ENCODE measurements at regions not wholly inside any gene's neighbourhood (a gene's known extent, or its start where the extent isn't known, plus 50 kb on each side); places are given as distances from the start of the nearest gene placed in this dataset.

- Mint-ChIP-seq H3K4me3 (no peak overlapping the region), H3K27ac (no peak overlapping the region), H3K36me3 (no peaks in the 10 kb centered on the region), H3K9me3 (no peaks in the 10 kb centered on the region), H3K4me1 (ENCODE audit: unreplicated experiment) (no peaks in the 10 kb centered on the region), H3K27me3 (no peaks in the 10 kb centered on the region)
- DNase-seq (ENCODE audit: extremely low spot score, unreplicated experiment) = no peak
- TF ChIP-seq CTCF (conservative IDR thresholded peaks at IDR 0.05) = no peak
These were observed 279.2 kb upstream of the PRR20A start for GRCh38 chr13:56861476-56861875.

- no peak for TF ChIP-seq CTCF (conservative IDR thresholded peaks at IDR 0.05)
- Mint-ChIP-seq H3K27ac (no peak overlapping the region), H3K27me3 (no peaks in the 10 kb centered on the region), H3K36me3 (no peaks in the 10 kb centered on the region), H3K4me1 (ENCODE audit: unreplicated experiment) (no peaks in the 10 kb centered on the region), H3K4me3 (no peak overlapping the region), H3K9me3 (no peaks in the 10 kb centered on the region)
- DNase-seq (ENCODE audit: extremely low spot score, unreplicated experiment) = no peak
These were observed 276.3 kb upstream of the PRR20A start for GRCh38 chr13:56864451-56864850.

GRCh38 chr13:56865416-56865815 is 275.3 kb upstream of the PRR20A start:
- no peaks in the 10 kb centered on the region for H3K9me3 Mint-ChIP-seq
- H3K27ac Mint-ChIP-seq = no peak overlapping the region
- TF ChIP-seq CTCF (conservative IDR thresholded peaks at IDR 0.05) = no peak
- no peak for DNase-seq (ENCODE audit: extremely low spot score, unreplicated experiment)
- no peak overlapping the region for H3K4me3 Mint-ChIP-seq
- no peaks in the 10 kb centered on the region for H3K36me3 Mint-ChIP-seq
- H3K27me3 Mint-ChIP-seq = no peaks in the 10 kb centered on the region
- H3K4me1 Mint-ChIP-seq (ENCODE audit: unreplicated experiment) = no peaks in the 10 kb centered on the region

GRCh38 chr13:56869671-56870070 is 271.0 kb upstream of the PRR20A start:
- Mint-ChIP-seq H3K4me3 (no peak overlapping the region), H3K4me1 (ENCODE audit: unreplicated experiment) (no peaks in the 10 kb centered on the region), H3K36me3 (no peaks in the 10 kb centered on the region), H3K27me3 (no peaks in the 10 kb centered on the region), H3K9me3 (no peaks in the 10 kb centered on the region), H3K27ac (no peak overlapping the region)
- no peak for TF ChIP-seq CTCF (conservative IDR thresholded peaks at IDR 0.05)
- no peak for DNase-seq (ENCODE audit: extremely low spot score, unreplicated experiment)

GRCh38 chr13:56886398-56886797 is 254.3 kb upstream of the PRR20A start:
- H3K36me3 Mint-ChIP-seq = no peaks in the 10 kb centered on the region
- H3K9me3 Mint-ChIP-seq = peaks cover 10% of the 10 kb centered on the region

More at GRCh38 chr13:56886398-56886797, 254.3 kb upstream of the PRR20A start:
- H3K4me3 Mint-ChIP-seq = no peak overlapping the region
- no peaks in the 10 kb centered on the region for H3K27me3 Mint-ChIP-seq
- TF ChIP-seq CTCF (conservative IDR thresholded peaks at IDR 0.05) = no peak
- H3K4me1 Mint-ChIP-seq (ENCODE audit: unreplicated experiment) = no peaks in the 10 kb centered on the region
- no peak overlapping the region for H3K27ac Mint-ChIP-seq
- no peak for DNase-seq (ENCODE audit: extremely low spot score, unreplicated experiment)

Data from type B pancreatic cell (in vitro differentiated cells).